ENCODE measurements at regions not wholly inside any gene's neighbourhood (a gene's known extent, or its start where the extent isn't known, plus 50 kb on each side); places are given as distances from the start of the nearest gene placed in this dataset.
"Not testable (repeated sequence)": the region's sequence is repeated elsewhere in the genome, so short reads cannot be mapped to it uniquely, and the experiment has no call there.

GRCh38 chr5:18270635-18271338, 636.5 kb downstream of the TAF11L14 start:
- ATAC-seq (ENCODE audit: low FRiP score) (no peak), DNase-seq (ENCODE audit: low spot score) (no peak)
- no peak for TF ChIP-seq CTCF (IDR thresholded peaks at IDR 0.05)

GRCh38 chr5:18276939-18277338, 642.7 kb downstream of the TAF11L14 start:
- DNase-seq (ENCODE audit: low spot score) (no peak), ATAC-seq (ENCODE audit: low FRiP score) (no peak)
- TF ChIP-seq CTCF (IDR thresholded peaks at IDR 0.05) = no peak

GRCh38 chr5:18281947-18282581, 647.8 kb downstream of the TAF11L14 start:
- TF ChIP-seq CTCF (IDR thresholded peaks at IDR 0.05) = no peak
- ATAC-seq (ENCODE audit: low FRiP score) (no peak), DNase-seq (ENCODE audit: low spot score) (no peak)

- TF ChIP-seq CTCF (IDR thresholded peaks at IDR 0.05) = no peak
- ATAC-seq (ENCODE audit: low FRiP score) (no peak), DNase-seq (ENCODE audit: low spot score) (no peak)
Observed at GRCh38 chr5:18285257-18285656, 651.0 kb downstream of the TAF11L14 start.

GRCh38 chr5:18292146-18292545, 657.9 kb downstream of the TAF11L14 start:
- no peak for TF ChIP-seq CTCF (IDR thresholded peaks at IDR 0.05)
- ATAC-seq (ENCODE audit: low FRiP score) = no peak
- DNase-seq (ENCODE audit: low spot score) = no peak

GRCh38 chr5:18295696-18296095, 661.4 kb downstream of the TAF11L14 start:
- DNase-seq (ENCODE audit: low spot score); ATAC-seq (ENCODE audit: low FRiP score): not testable (repeated sequence)

GRCh38 chr5:18299166-18299565, 664.9 kb downstream of the TAF11L14 start:
- no peak for DNase-seq (ENCODE audit: low spot score)
- no peak for TF ChIP-seq CTCF (IDR thresholded peaks at IDR 0.05)
- no peak for ATAC-seq (ENCODE audit: low FRiP score)

Data from omental fat pad (tissue), 3 donors.